ENCODE measurements at regions not wholly inside any gene's neighbourhood (a gene's known extent, or its start where the extent isn't known, plus 50 kb on each side); places are given as distances from the start of the nearest gene placed in this dataset.
"Not testable (repeated sequence)": the region's sequence is repeated elsewhere in the genome, so short reads cannot be mapped to it uniquely, and the experiment has no call there.

DNA sequence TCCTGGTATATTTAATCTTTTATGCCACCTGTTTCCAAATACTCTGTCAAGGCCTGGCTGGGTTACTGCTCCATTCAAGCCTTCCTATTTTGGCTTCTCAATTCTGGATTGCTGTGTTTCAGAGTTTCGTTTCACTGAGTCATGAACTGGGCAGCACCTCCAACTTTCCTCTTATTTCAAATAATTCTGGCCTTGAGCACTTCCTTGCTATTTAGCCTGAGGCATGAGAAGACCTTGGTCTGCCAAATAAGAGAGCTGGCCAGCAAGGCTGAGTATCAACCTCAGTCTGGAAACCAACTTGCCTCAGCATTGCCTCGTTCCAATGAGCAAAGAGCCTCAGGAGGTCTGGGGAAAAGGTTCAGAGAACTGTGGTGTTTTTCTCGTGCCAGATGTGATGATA, 66.6 kb downstream of the TNFAIP3 start:
- DNase-seq (ENCODE audit: insufficient read length, low spot score) (no peak), FAIRE-seq (no peak)

DNA sequence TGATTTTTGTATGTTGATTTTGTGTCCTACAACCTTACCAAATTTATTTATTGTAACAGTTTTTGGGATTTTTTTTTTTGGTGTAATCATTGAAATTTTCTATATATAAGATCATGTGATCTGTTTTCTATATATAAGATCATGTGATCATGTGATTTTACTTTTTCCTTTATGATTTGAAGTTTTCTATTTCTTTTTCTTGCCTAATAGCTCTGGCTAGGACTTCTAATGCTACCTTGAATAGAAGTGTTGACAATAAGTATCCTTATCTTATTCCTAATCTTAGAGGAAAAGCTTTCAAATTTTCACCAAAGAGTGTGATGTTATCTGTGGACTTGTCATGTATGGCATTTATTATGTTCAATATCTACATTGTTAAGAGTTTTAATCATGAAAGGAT, 69.7 kb downstream of the TNFAIP3 start:
- FAIRE-seq (no peak), DNase-seq (ENCODE audit: insufficient read length, low spot score) (no peak)

DNA sequence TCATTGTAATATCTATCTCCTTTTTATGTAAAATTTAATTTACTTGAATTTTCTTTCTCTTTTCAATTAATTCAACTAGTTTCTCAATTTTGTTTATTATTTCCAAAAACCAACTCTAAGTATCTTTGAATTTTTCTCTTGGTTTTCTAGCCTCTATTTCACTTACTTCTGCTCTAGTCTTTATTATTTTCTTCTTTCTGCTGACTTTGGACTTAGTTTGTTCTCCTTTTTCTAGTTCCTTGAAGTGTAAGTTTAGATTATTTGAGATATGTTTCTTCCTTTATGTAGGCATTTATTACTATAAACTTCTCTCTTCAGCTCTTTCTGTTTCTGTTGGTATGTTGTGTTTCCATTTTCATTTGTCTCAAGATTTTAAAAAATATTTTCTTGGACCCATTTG, 70.8 kb downstream of the TNFAIP3 start:
- DNase-seq (ENCODE audit: insufficient read length, low spot score) (no peak), FAIRE-seq (no peak)

DNA sequence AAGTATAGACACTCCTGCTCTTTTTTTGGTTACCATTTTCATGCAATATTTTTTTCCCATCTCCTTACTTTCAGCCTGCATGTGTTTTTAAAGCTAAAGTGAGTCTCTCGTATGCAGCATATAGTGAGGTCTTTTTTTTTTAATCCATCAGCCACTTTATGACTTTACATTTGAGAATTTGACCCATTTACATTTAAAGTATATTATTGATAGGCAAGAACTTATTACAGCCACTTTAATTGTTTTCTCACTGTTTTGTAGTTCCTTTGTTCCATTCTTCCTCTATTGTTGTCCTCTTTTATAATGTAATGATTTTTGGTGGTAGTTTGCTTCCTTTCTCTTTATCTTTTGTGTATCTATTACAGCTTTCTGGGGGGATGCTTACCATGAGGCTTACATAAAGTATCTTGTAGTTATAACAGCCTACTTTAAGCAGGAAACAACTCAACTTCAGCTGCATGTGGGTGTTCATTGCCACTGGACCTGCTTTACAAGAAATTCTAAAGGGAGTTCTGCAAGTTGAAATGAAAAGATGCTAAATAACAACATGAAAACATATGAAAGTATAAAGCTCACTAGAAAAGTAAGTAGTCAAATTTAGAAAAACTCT, 71.8 kb downstream of the TNFAIP3 start:
- no peak for DNase-seq (ENCODE audit: insufficient read length, low spot score)
- FAIRE-seq = no peak

DNA sequence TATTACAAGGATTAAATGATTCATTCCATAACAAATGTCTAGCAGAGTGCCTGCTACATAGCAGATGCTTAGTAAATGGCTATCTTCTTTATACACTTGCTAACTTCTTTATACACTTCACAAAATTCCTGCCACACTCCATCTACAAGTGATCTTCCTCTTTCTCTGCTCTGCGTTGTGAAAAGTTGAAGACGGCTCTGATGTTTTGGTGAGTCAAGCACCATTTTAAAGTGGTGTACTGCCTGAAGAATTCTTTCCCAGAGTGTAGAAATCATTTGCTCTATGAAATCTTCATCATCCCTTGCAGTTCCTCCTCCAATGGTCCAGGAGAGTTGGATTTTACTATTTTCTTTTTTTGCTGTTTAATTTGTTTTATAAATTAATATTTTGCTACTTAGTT, 74.9 kb downstream of the TNFAIP3 start:
- FAIRE-seq = no peak
- DNase-seq (ENCODE audit: insufficient read length, low spot score) = no peak

DNA sequence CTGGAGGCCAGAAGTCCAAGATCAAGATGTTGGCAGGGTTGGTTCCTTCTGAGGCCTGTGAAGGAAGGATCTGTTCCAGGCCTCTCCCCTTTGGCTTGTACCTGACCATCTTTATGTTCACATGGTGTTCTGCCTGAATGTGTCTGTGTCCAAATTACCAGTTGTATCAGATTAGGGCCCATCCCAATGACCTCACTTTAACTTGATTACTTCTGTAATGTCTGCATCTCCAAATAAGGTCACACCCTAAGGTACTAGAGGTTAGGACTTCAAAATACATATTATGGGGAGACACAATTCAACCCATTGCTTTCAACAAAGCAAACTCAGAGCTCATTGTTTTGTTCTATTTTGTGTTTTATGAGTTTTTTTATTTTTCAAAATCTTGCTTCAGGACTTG, 75.7 kb downstream of the TNFAIP3 start:
- DNase-seq (ENCODE audit: insufficient read length, low spot score) = no peak
- no peak for FAIRE-seq

DNA sequence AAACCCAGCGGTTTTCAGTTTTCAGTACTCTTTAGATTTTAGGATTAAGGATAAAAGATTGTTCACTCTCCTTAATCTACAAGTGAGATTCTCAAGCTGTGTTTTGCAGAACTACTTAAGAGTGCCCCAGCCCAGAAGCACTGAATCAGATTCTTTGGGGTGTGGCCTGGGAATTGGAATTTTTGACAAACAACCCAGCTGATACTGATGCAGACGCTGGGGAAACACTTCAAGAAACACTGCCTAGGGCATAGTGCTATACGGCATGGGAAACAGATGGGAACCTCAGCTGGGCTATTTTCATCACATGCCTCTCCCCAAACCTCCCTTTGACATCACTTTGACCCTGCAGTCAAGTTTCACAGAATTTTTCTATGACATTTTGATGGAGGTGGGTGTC, 77.3 kb downstream of the TNFAIP3 start:
- not testable (repeated sequence) for FAIRE-seq; DNase-seq (ENCODE audit: insufficient read length, low spot score)

DNA sequence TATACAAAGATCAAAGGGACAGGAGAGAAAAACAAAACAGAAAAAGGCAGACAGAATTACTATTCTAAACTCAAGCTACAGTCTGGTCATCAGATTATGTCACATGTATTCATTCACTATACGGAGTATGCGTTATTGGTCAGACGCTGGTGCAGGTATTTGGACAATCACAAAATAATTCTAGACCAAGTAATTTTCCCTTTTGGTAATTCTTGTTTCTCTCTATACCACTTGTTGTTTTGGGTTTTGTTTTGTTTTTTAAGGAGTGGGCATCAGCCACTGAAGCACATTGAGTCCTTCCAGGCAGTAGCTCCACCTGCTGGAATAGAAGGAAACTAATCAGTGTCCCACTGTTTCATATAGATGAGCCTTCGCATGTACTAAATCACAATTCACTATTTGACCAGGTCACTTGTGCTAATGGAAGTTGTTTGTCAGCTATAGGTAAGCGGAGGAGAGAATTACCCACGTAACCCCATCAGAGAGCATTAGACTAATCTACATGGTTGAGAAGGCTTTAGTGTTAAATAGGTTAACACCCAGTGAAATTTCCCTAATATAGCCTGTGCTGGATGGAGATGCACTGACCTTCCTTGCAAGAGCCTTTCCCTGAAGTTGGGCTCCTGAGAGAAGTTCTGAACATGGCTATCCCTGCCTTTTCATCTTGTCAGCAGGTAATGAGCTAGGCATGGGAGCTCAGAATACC, 77.9 kb downstream of the TNFAIP3 start:
- FAIRE-seq (peak; percentile 65), DNase-seq (ENCODE audit: insufficient read length, low spot score) (peak; percentile 27)

DNA sequence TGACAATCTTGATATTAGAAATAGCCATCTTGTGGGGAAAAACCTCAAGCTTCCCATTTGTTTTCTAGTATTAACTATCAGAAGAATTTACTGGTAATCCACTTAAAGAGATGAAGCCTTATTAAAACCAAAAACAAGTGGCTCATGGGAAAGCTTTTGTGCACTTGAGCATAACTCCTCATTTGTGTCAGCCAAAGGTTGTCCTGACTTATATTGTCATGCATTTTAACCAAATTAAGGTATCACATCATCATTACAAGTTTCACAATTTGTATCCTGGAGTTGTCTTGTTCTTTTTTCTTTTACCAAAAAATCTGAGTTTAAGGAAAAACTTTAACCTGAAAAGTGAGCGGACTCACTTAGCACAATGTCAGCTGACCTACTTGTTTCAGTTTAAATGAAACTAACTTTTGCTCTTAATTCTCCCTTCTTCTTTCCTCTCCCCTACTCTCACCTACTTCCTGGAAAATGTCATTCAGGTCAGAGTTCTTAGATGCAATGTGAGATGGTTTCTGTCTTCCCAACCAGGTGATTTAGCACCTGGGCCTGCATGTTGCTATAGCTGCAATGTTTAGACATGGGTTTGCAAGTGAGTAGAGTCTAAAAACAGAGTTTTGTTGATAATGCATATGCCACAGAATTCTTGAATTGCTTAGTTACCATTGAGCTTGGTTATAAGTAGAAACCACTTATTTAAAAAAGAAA, 82.8 kb downstream of the TNFAIP3 start:
- no peak for DNase-seq (ENCODE audit: insufficient read length, low spot score)
- FAIRE-seq = no peak

DNA sequence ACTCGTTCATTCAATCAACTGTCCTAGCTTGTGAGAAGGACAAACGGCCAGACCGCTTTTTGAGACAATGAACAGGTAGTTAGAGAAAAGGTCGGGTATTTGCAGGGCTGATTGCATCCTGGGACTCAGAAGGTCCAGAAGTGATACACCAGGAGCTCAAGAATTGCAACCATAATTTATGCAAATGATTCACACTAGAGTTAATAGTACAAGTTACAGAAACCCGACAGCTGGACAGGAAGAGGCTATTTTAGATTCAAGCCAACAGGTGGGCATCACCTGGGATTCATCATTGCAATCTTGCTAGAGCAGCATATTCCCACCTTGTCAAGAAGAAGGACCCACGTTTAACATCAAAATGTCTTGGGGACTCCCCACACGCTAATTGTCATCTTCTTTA, 83.5 kb downstream of the TNFAIP3 start:
- FAIRE-seq = no peak
- DNase-seq (ENCODE audit: insufficient read length, low spot score) = no peak

DNA sequence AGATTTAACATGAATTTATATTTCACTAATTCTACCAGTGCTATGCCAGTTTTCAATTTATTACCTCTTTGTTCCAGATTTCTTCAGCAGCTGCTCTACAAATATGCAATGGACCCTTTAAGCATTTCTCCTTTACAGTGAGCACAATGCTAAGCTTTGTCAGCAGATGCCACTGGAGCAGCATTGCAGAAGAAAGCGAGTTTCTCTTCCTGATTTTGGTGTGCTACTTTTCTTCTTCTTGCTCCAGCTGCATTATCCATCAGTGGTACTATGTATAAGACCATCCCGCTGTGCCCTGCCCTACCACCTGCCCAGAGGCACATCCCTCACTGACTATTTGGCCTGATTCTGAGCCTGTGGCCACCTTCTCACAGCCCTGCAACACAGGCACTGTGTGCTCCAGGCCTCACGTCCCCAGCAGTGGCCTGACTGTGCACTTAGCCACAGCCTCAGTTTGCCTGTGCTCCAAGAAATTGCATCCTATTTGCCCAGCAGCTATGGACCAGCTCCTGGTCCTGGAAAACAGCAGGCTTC, 84.1 kb downstream of the TNFAIP3 start:
- DNase-seq (ENCODE audit: insufficient read length, low spot score) = no peak

DNA sequence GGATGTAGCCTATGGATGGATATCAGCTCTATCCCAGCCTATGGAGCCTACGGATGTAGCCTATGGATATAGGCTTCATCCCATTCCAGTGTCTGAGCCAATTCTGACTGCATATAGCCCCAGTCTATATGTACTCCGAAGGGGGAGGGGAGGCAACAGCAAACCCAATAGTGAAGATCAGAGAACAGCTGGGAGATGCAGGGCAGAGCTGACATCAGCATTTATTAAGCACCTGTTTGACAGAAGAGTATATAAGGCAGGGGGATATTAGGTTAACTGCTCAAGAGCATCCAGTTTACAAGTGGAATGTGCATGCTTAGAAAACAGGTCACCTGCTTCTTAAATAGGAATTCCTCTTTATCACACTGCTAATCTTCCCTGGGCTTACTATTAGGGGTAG, 85.2 kb downstream of the TNFAIP3 start:
- FAIRE-seq (no peak), DNase-seq (ENCODE audit: insufficient read length, low spot score) (no peak)

More for the DNA sequence above, 84.1 kb downstream of the TNFAIP3 start:
- no peak for FAIRE-seq

DNA sequence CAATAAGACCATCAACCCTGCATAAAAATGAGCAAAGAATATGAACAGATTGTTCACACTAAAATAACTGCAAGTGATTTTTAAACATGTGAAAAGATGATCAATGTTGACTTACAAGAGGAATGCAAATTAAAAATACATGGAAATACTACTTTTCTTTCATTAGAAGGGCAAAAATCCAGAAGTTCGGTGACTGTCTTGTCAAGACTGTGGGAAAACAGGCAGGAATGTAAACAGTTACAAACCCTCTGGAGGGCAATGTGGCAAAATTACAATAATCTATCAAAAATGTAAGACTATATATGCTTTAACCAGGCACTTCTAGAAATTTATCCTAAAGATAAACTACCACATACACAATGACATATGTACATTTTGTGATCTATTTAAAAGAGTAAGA, 86.7 kb downstream of the TNFAIP3 start:
- FAIRE-seq (no peak), DNase-seq (ENCODE audit: insufficient read length, low spot score) (no peak)

DNA sequence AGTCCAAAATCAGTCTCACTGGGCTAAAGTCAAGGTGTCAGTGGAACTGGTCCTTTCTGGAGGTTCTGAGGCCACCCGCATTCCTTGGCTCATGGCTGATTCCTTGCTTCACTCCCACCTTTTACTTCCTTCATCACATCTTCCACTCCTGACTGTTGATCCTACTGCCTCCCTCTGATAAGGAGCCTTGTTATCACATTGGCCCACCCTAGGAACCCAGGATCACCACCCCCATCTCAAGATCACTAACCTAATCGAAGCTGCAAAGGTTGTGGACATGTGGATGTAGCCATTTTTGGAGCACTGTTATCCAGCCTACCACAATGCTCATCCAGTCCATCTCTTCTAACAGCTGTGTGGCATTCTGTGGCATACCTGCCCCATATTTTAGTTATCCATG, 87.2 kb downstream of the TNFAIP3 start:
- DNase-seq (ENCODE audit: insufficient read length, low spot score) = no peak
- no peak for FAIRE-seq

DNA sequence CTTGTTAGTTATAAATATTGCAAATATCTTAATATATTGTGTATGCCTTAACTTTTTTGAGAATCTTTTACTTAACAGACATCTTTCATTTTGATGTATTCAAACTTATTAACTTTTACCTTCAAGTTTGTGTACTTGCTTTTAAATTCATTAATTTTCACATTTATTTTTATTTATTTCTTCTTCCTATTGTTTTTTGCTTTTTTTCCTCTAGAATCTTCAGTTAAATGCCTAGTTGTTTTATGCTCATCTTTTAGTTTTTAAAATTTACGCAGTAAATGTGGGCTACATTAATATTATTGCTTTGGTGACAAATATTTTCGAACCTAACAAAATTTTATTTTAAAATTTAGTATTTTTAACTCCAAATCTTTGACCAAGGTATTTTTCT, 89.0 kb downstream of the TNFAIP3 start:
- DNase-seq (ENCODE audit: insufficient read length, low spot score) (no peak), FAIRE-seq (no peak)

DNA sequence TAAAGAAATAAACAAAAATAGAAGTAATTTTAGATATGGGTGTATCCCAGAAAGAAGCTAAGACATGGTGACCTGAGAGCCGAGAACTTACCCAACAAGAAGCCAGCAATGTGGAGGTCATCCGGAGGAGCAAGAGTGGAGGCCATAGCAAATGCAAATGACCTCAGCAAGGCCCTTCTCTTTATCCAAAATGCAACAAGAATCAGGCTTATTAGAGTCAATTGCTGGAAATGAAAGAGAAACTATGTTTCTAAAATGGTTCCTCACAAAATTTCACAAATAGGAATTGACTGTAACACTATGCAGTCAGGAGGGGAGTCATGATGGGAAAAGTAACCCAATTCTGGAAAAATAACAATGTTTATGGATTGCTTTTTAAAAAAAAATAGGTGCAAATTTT, 90.4 kb downstream of the TNFAIP3 start:
- FAIRE-seq (no peak), DNase-seq (ENCODE audit: insufficient read length, low spot score) (no peak)

DNA sequence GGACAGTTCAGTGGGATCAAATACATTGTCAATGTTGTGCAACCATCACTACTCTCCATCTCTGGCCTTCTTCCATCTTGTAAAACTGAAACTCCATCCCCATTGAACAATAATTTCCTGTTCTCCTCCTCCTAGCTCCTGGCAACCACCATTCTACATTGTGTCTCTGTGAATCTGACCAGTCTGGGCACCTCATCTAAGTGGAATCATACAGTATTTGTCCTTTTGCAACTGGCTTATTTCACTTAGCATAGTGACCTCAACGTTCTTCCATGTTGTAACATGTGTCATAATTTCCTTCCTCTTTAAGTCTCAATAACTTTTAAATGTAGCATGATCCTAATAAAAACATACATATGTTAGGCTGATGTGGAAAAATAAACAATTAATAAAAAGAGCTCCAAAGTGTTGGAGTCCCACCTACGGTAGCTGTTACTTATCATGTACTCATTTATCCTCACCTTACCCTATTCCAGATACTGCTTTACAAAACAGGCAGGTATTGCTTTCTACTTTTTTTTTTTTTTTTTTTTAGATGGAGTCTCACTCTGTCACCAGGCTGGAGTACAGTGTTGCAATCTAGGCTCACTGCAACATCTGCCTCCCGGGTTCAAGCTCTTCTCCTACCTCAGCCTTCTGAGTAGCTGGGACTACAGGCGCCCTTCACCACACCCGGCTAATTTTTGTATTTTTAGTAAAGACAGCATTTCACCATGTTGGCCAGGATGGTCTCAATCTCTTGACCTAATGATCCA, 91.9 kb downstream of the TNFAIP3 start:
- FAIRE-seq (no peak), DNase-seq (ENCODE audit: insufficient read length, low spot score) (no peak)

DNA sequence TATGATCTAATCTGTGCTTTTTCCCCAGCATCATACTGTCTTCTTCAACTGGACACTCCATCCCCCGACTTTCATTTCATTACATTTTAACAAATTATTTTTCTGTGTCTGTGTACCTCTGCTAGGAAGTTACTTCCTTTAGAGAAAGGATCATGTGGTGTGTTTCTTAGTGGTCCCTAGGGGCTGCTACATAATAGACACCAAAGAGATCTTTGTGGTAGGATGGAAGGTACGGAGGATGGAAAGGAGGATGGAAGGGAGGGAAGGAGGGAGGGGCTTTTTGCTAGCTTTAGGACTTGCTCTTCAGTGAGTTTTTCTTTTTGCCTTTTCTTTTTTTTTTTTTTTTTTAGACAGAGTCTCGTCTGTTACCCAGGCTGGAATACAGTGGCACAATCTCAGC, 95.7 kb downstream of the TNFAIP3 start:
- FAIRE-seq (no peak), DNase-seq (ENCODE audit: insufficient read length, low spot score) (no peak)

DNA sequence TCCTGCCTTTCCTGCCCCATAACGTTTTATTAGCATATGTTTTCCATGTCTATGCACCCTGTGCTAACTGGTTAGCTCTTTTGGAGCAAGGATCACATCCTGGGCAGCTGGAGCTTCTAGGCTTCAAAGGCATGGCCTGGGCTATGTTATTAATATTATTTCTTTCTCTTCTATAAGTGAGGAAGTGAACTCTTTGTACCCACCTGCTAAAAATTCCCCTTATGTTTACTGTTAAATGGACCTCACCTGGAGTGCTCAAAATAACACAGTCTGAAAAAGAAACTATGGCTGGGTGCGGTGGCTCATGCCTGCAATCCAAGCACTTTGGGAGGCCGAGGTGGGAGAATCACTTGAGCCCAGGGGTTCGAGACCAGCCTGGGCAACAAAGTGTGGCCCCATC, 97.8 kb downstream of the TNFAIP3 start:
- FAIRE-seq (no peak), DNase-seq (ENCODE audit: insufficient read length, low spot score) (no peak)

DNA sequence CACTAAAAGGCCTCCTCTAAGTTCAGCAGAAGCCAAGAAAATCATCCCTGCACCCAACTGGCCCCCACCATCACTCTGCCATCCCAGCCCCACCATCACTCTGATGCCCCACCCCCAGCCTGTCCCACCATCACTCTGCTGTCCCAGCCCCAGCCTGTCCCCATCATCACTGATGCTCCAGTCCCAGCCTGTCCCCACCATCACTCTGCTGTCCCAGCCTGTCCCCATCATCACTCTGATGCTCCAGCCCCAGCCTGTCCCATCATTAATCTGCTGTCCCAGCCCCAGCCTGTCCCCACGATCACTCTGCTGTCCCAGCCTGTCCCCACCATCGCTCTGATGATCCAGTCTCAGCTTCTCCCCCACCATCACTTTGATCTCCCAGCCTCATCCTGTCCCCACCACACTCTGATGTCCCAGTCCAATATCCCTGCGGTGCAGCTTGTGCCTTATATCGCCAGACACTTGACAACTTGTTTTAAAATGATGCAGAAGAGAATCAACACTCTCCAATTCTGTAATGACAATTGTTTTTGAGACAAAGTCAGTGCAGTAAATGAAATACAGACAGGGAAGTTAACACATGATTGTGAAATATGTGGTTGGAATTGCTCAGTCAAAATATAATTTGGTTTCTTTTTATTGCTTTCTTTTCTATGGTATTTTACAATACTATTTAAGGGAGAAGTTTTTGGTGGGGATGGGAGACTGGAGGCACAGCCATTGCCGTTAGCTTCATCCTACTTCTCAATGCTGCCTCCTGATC, 100.8 kb downstream of the TNFAIP3 start:
- FAIRE-seq = peak; percentile 69

DNA sequence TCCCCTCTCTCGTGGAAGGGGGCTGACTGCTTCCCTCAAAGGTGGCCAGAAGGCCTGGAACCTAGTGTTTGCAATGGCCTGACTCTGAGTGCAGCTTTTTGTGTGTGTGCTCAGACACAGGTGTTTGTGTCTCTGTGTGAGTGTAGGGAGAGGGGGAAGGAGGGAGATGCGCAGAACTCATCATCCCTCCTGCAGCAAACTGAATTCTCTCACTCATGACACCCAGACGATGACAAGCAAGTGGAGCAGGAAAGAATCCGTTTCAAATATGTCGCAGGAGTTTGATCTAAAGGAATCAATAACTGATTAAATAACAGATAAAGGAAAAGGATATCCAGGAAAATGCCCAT, 101.4 kb downstream of the TNFAIP3 start:
- DNase-seq (ENCODE audit: insufficient read length, low spot score) (no peak), FAIRE-seq (no peak)

More for the DNA sequence above, 100.8 kb downstream of the TNFAIP3 start:
- DNase-seq (ENCODE audit: insufficient read length, low spot score) = no peak
